KMS-11 (cell line): ENCODE measurements at regions not wholly inside any gene's neighbourhood (a gene's known extent, or its start where the extent isn't known, plus 50 kb on each side); places are given as distances from the start of the nearest gene placed in this dataset.

Source experiments
- H2AFZ ChIP-seq: fragments of 200-600 bp; sonication (generic); 2 replicates; pipeline ENCODE4 v1.6.1; 2016; ENCODE audit warnings: antibody characterized with exemption, mixed run types, low read depth
- H3K27ac ChIP-seq: fragments of 200-600 bp; sonication (generic); 2 replicates; pipeline ENCODE4 v1.6.1; 2016; ENCODE audit warnings: mild to moderate bottlenecking, mixed run types
- H3K27me3 ChIP-seq: fragments of 200-600 bp; sonication (generic); 2 replicates; pipeline ENCODE4 v1.6.1; 2017; ENCODE audit warnings: mild to moderate bottlenecking, low read depth, mixed run types, moderate library complexity; ENCODE audit not compliant: insufficient read depth
- H3K36me3 ChIP-seq: fragments of 200-600 bp; sonication (generic); 2 replicates; pipeline ENCODE4 v1.6.1; 2017; ENCODE audit warnings: mild to moderate bottlenecking, mixed run types; ENCODE audit not compliant: insufficient read depth
- H3K4me1 ChIP-seq: fragments of 200-600 bp; sonication (generic); 2 replicates; pipeline ENCODE4 v1.6.1; 2016; ENCODE audit warnings: mild to moderate bottlenecking, low read depth, mixed run types; ENCODE audit not compliant: poor library complexity, severe bottlenecking
- H3K4me2 ChIP-seq: fragments of 200-600 bp; sonication (generic); 2 replicates; pipeline ENCODE4 v1.7.0; 2016; ENCODE audit warnings: mild to moderate bottlenecking, mixed run types
- H3K4me3 ChIP-seq: fragments of 200-600 bp; sonication (generic); IDR thresholded peaks from 2 replicates; pipeline ENCODE4 v1.6.1; 2017; ENCODE audit warnings: low read depth, low read length, mixed read lengths; ENCODE audit not compliant: insufficient read depth
- H3K79me2 ChIP-seq: fragments of 200-600 bp; sonication (generic); 2 replicates; pipeline ENCODE4 v1.6.1; 2016; ENCODE audit warnings: low read depth, mixed run types; ENCODE audit not compliant: insufficient read depth
- H3K9ac ChIP-seq: fragments of 200-600 bp; sonication (generic); 2 replicates; pipeline ENCODE4 v1.6.1; 2016; ENCODE audit warnings: mild to moderate bottlenecking, mixed run types
- H4K20me1 ChIP-seq: fragments of 200-600 bp; sonication (generic); 2 replicates; pipeline ENCODE4 v1.6.1; 2016; ENCODE audit warnings: mild to moderate bottlenecking, mixed run types; ENCODE audit not compliant: insufficient read depth
- CTCF ChIP-seq: fragments of 200-600 bp; sonication (generic); conservative IDR thresholded peaks from 2 replicates; pipeline ENCODE4 v1.6.1; 2017; ENCODE audit warnings: low read depth, mild to moderate bottlenecking, antibody characterized with exemption, low read length, moderate library complexity, mixed read lengths

DNA sequence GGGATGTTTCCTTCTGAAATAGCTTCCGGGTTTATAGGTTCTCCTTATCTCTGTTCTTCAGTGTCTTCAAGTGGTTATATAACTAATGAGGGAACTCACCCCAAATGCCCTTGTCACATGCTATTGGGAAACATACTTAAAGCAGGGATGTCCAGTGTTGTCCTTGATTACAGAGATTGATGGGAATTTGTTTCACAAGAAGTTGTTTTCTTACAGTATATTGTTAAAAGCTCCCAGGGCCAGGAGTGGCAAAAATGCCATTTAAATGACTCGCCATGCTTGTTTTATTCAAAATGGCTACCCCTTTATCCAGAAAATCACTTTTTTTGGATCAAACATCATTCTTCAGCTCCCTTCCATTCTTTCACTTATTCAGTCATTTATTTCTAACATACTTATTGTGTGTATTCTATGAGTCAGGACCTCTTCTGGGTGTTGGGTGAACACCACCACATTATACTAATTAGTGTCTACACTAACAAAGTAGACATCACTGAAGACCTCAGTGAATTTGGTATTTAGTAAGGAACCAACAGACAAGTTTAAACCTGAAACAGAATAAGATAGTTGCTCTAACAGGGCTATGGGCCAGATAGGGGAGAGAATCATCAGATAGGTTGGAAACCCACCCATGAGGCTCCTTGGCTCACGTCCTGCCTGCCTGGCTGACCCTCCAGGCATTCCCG, 791.1 kb downstream of the MAFB start:
- Histone ChIP-seq H3K4me2 (no peak overlapping the region), H3K79me2 (no peaks in the 10 kb centered on the region), H3K36me3 (no peaks in the 10 kb centered on the region), H3K9ac (no peak overlapping the region), H3K4me3 (no peak overlapping the region), H3K4me1 (no peaks in the 10 kb centered on the region), H2AFZ (no peak overlapping the region), H4K20me1 (no peaks in the 10 kb centered on the region), H3K27ac (no peak overlapping the region), H3K27me3 (no peaks in the 10 kb centered on the region)
- no peak for TF ChIP-seq CTCF

- no peak for TF ChIP-seq CTCF
- no peak overlapping the region for H3K9ac ChIP-seq
- H3K27ac ChIP-seq, result no peak overlapping the region
- no peaks in the 10 kb centered on the region for H3K4me1 ChIP-seq
- no peaks in the 10 kb centered on the region for H3K79me2 ChIP-seq
- no peaks in the 10 kb centered on the region for H3K36me3 ChIP-seq
- H4K20me1 ChIP-seq, result no peaks in the 10 kb centered on the region
- H3K4me2 ChIP-seq, result no peak overlapping the region
- H3K27me3 ChIP-seq, result no peaks in the 10 kb centered on the region
- H3K4me3 ChIP-seq, result no peak overlapping the region
- no peak overlapping the region for H2AFZ ChIP-seq
Observed at GRCh38 chr20:39897058-39897457, 792.0 kb downstream of the MAFB start.

GRCh38 chr20:39894067-39894466, 795.0 kb downstream of the MAFB start:
- no peaks in the 10 kb centered on the region for H3K27me3 ChIP-seq
- no peaks in the 10 kb centered on the region for H3K79me2 ChIP-seq
- no peaks in the 10 kb centered on the region for H3K4me1 ChIP-seq
- H3K4me3 ChIP-seq, result no peak overlapping the region
- no peak overlapping the region for H3K9ac ChIP-seq
- H3K4me2 ChIP-seq, result no peak overlapping the region
- no peaks in the 10 kb centered on the region for H4K20me1 ChIP-seq
- no peak overlapping the region for H3K27ac ChIP-seq
- TF ChIP-seq CTCF, result no peak
- no peaks in the 10 kb centered on the region for H3K36me3 ChIP-seq
- no peak overlapping the region for H2AFZ ChIP-seq

DNA sequence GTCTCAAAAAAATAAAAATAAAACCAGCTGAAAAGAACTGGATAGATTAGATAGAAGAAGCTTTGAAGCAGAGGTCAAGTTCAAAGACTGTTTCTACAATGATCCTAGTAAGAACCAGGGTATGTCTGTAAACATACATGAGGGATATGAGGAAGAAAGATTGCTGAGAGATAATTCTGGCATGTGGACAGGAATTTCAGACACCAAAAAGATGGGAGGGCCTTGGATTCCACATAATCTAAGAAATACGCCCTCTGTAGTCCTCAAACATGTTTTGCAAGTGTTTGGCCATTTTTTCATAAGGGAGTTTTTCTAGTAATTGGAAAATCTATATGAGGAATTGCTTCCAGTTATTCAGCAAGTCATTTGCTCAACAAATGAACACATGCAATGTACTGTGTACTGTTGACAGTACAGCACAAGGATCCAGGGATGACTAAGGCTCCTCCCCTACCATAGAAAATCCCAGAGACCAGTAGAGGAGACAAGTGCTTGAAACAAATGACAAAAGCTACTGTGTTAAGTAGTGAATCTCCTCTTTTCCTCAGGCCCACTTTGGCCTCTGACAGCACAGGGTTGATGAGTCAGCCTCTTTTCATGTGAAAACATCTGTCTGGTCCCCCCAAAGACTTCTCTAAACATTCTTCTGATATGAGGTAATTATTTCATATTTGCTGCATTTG, 795.9 kb downstream of the MAFB start:
- TF ChIP-seq CTCF, result 0 out of 2 replicates have a peak, but pooled peaks have one; percentile 3
- H3K9ac ChIP-seq, result no peak overlapping the region
- no peaks in the 10 kb centered on the region for H3K27me3 ChIP-seq
- no peak overlapping the region for H3K4me2 ChIP-seq
- no peak overlapping the region for H3K4me3 ChIP-seq
- no peaks in the 10 kb centered on the region for H3K4me1 ChIP-seq
- H3K27ac ChIP-seq, result no peak overlapping the region
- H2AFZ ChIP-seq, result no peak overlapping the region
- H3K79me2 ChIP-seq, result no peaks in the 10 kb centered on the region
- no peaks in the 10 kb centered on the region for H3K36me3 ChIP-seq
- no peaks in the 10 kb centered on the region for H4K20me1 ChIP-seq
